ENCODE measurements at regions not wholly inside any gene's neighbourhood (a gene's known extent, or its start where the extent isn't known, plus 50 kb on each side); places are given as distances from the start of the nearest gene placed in this dataset.

GRCh38 chr3:34263101-34263621 is 464.7 kb downstream of the PDCD6IP start:
- H3K4me3 ChIP-seq (ENCODE audit: low read depth, low read length): no peak overlapping the region
- no peak for DNase-seq (ENCODE audit: low read depth)

- no peak for DNase-seq (ENCODE audit: low read depth)
- no peak overlapping the region for H3K4me3 ChIP-seq (ENCODE audit: low read depth, low read length)
These were observed 466.1 kb downstream of the PDCD6IP start for GRCh38 chr3:34264337-34265041.

- DNase-seq (ENCODE audit: low read depth): no peak
These were observed 468.7 kb downstream of the PDCD6IP start for GRCh38 chr3:34267088-34267487.

GRCh38 chr3:34268032-34268709 is 469.7 kb downstream of the PDCD6IP start:
- no peak for DNase-seq (ENCODE audit: low read depth)

More at GRCh38 chr3:34267088-34267487, 468.7 kb downstream of the PDCD6IP start:
- H3K4me3 ChIP-seq (ENCODE audit: low read depth, low read length): no peak overlapping the region

GRCh38 chr3:34275811-34276210 is 477.4 kb downstream of the PDCD6IP start:
- DNase-seq (ENCODE audit: low read depth): no peak
- no peak overlapping the region for H3K4me3 ChIP-seq (ENCODE audit: low read depth, low read length)

More at GRCh38 chr3:34268032-34268709, 469.7 kb downstream of the PDCD6IP start:
- no peak overlapping the region for H3K4me3 ChIP-seq (ENCODE audit: low read depth, low read length)

- no peak overlapping the region for H3K4me3 ChIP-seq (ENCODE audit: low read depth, low read length)
- DNase-seq (ENCODE audit: low read depth): no peak
These were observed 477.9 kb downstream of the PDCD6IP start for GRCh38 chr3:34276342-34276741.

- DNase-seq (ENCODE audit: low read depth): no peak
- no peak overlapping the region for H3K4me3 ChIP-seq (ENCODE audit: low read depth, low read length)
These were observed 478.7 kb downstream of the PDCD6IP start for GRCh38 chr3:34277110-34277509.

- DNase-seq (ENCODE audit: low read depth): no peak
- H3K4me3 ChIP-seq (ENCODE audit: low read depth, low read length): no peak overlapping the region
These were observed 481.5 kb downstream of the PDCD6IP start for GRCh38 chr3:34279901-34280300.

- DNase-seq (ENCODE audit: low read depth): no peak
- no peak overlapping the region for H3K4me3 ChIP-seq (ENCODE audit: low read depth, low read length)
These were observed 485.3 kb downstream of the PDCD6IP start for GRCh38 chr3:34283751-34284150.

GRCh38 chr3:34284959-34285826 is 486.8 kb downstream of the PDCD6IP start:
- no peak for DNase-seq (ENCODE audit: low read depth)
- H3K4me3 ChIP-seq (ENCODE audit: low read depth, low read length): no peak overlapping the region

- DNase-seq (ENCODE audit: low read depth): no peak
These were observed 487.4 kb downstream of the PDCD6IP start for GRCh38 chr3:34285827-34286188.

GRCh38 chr3:34292605-34293300 is 494.3 kb downstream of the PDCD6IP start:
- H3K4me3 ChIP-seq (ENCODE audit: low read depth, low read length): no peak overlapping the region
- DNase-seq (ENCODE audit: low read depth): no peak

More at GRCh38 chr3:34285827-34286188, 487.4 kb downstream of the PDCD6IP start:
- H3K4me3 ChIP-seq (ENCODE audit: low read depth, low read length): no peak overlapping the region

- no peak for DNase-seq (ENCODE audit: low read depth)
- H3K4me3 ChIP-seq (ENCODE audit: low read depth, low read length): no peak overlapping the region
These were observed 495.8 kb downstream of the PDCD6IP start for GRCh38 chr3:34294240-34294639.

GRCh38 chr3:34296796-34297195 is 498.4 kb downstream of the PDCD6IP start:
- H3K4me3 ChIP-seq (ENCODE audit: low read depth, low read length): no peak overlapping the region
- DNase-seq (ENCODE audit: low read depth): no peak

GRCh38 chr3:34298653-34299052 is 500.2 kb downstream of the PDCD6IP start:
- no peak overlapping the region for H3K4me3 ChIP-seq (ENCODE audit: low read depth, low read length)
- no peak for DNase-seq (ENCODE audit: low read depth)

GRCh38 chr3:34300621-34301020 is 502.2 kb downstream of the PDCD6IP start:
- no peak overlapping the region for H3K4me3 ChIP-seq (ENCODE audit: low read depth, low read length)
- no peak for DNase-seq (ENCODE audit: low read depth)

- H3K4me3 ChIP-seq (ENCODE audit: low read depth, low read length): no peak overlapping the region
- DNase-seq (ENCODE audit: low read depth): no peak
These were observed 502.9 kb downstream of the PDCD6IP start for GRCh38 chr3:34301313-34301712.

GRCh38 chr3:34305266-34305665 is 506.8 kb downstream of the PDCD6IP start:
- no peak overlapping the region for H3K4me3 ChIP-seq (ENCODE audit: low read depth, low read length)
- DNase-seq (ENCODE audit: low read depth): no peak

- no peak for DNase-seq (ENCODE audit: low read depth)
These were observed 514.3 kb downstream of the PDCD6IP start for GRCh38 chr3:34312684-34313083.

More at GRCh38 chr3:34312684-34313083, 514.3 kb downstream of the PDCD6IP start:
- no peak overlapping the region for H3K4me3 ChIP-seq (ENCODE audit: low read depth, low read length)

Measured in skeletal muscle cell (primary cell).